NCI-H146 treated with DMSO at 0.1 percent for 48 hours (cell line): ENCODE measurements at regions not wholly inside any gene's neighbourhood (a gene's known extent, or its start where the extent isn't known, plus 50 kb on each side); places are given as distances from the start of the nearest gene placed in this dataset.
"Not testable (repeated sequence)": the region's sequence is repeated elsewhere in the genome, so short reads cannot be mapped to it uniquely, and the experiment has no call there.

Source experiments
- DNase-seq: peaks from one replicate; lab custom pipeline; 2025; ENCODE audit not compliant: unreplicated experiment; lab: John Stamatoyannopoulos, UW

GRCh38 chr6:79810185-79810705 lies 137.1 kb downstream of the ELOVL4 start:
- DNase-seq = peak; percentile 99

- peak; percentile 74 for DNase-seq
Measured at GRCh38 chr6:79808921-79809320, 138.4 kb downstream of the ELOVL4 start.

DNA sequence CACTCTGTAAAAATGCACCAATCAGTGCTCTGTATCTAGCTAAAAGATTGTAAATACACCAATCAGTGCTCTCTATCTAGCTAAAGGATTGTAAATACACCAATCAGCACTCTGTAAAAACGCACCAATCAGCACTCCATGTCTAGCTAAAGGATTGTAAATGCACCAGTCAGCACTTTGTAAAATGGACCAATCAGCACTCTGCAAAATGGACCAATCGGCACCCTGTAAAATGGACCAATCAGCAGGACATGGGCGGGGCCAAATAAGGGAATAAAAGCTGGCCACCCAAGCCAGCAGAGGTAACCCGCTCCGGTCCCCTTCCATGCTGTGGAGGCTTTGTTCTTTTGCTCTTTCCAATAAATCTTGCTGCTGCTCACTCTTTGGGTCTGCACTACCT lies 140.7 kb downstream of the ELOVL4 start:
- not testable (repeated sequence) for DNase-seq

GRCh38 chr6:79804732-79805131 lies 142.6 kb downstream of the ELOVL4 start:
- no peak for DNase-seq

- no peak for DNase-seq
Measured at GRCh38 chr6:79803917-79804316, 143.4 kb downstream of the ELOVL4 start.

DNA sequence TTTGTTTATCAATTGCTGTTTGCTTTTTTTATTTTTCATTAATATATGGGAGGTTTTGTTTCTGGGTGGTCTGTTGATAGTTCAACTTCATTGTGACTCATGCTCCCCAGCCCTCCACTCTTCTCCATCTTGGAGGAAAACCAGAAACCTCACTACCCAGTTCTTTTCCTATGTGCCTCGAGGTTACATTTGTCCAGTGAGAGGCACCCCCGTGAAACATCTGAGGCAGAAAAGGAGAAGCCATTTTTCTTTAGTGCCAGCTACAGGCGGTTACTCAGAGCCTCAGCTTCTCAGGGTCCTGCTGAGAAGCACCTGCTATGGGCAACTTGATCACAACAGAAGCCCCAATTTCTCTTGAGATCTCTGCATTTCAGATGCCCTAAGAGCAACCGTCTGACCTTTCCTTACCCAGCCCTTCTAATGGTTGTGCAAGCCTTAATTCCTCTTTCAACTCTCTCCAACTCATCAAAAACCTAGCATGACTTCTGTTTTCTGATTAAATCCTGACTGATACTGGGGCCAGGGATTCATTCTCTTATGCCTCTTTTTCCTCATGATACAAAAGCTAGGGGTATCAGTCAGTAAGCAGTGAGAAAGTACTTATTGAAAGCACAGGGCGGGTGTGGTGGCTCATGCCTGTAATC lies 144.6 kb downstream of the ELOVL4 start:
- no peak for DNase-seq

- DNase-seq = no peak
Measured at GRCh38 chr6:79801362-79801761, 146.0 kb downstream of the ELOVL4 start.

DNA sequence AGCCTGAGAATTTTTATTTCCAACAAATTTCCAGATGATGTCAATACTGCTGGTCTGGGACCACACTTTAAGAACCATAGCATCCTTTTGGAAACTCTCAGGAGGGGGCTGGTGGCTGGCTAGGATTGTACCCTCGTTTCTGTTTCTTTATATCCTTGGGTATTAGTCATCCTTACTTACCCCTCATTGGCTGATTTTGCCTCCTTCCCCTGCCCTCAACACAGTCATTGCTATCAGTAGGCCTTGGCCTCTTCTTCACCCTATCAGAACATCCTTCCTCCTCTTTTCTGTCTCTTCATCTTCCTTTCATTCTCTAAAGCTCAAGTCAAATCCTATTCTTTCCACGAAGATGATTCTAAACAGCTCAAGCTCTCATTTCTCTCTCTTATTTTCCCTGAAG lies 148.5 kb downstream of the ELOVL4 start:
- no peak for DNase-seq

- DNase-seq = no peak
Measured at GRCh38 chr6:79797912-79798311, 149.4 kb downstream of the ELOVL4 start.

- DNase-seq = no peak
Measured at GRCh38 chr6:79797163-79797764, 150.1 kb downstream of the ELOVL4 start.

DNA sequence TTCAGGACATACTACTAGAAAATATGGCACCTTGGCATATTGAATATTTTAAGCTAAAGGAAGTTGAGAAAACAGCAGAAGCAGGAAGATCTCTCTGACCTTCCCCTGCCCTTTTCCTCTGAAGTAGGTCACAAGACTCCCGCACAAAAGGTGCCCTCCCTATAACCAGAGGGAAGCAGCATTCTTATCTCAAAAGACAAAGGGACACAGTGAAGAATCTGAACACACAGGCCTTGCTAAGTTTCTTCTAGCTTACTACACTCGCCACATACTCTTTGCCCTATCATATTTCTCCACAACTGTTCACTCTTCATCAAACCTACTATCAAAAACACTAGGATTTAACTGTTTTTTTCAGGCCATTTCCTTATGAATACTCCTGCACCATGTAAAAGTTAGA lies 151.2 kb downstream of the ELOVL4 start:
- DNase-seq = no peak

- no peak for DNase-seq
Measured at GRCh38 chr6:79789896-79790295, 157.5 kb downstream of the ELOVL4 start.

DNA sequence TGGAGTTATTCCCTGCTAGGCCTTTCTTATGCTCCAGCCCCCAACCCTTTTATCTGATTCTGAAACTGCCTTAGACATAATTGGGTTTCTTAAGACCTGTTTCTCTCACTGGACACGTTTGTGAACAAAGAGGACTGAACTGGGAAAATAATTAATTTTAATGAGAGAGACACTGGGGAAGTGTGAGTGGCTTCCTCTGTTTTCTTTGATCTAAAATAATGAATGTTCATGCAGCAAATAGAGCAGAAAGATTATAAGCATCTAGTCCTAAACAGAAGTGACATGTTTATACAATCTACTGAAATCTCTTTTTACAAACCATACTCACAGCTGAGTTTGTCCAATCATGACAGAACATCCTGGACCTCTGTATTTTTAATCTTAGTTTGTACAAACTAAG lies 157.6 kb downstream of the SH3BGRL2 start:
- no peak for DNase-seq

DNA sequence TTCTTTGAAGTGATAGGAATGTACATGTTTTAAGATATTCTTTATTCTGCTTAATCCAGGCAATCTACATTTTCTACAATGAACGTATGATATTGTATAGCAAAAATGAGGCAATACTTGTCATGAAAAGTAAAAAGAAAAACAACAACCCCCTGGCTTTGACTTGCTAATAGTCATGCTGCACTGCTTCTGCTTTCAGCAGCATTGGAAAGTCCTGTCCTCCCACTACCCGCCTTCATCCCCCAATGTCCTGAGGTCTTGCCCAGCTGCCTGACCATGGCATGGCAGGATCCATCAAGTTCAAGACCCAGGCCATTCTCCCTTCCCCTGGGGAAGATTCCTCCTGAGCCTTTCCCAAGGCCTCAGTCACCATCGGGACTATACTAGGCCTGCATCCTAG lies 156.5 kb downstream of the SH3BGRL2 start:
- DNase-seq = no peak

DNA sequence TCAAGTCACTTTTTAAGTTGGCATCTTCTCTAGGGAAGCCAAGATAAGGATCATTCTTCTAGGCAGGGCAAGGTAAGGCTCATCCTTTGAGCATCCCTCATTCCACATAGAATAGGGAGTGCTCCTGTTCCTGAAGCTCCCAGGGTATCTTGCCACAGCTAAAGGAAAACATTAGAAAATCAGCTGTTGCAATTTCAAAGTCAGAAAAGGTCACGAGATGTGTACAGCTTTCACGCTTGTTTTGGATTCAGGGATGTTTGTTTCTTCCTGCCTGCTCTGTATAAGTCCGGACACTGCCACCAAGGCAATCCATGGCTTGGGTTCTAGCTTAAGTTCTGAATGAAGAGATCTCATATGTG lies 153.2 kb downstream of the SH3BGRL2 start:
- DNase-seq = no peak

DNA sequence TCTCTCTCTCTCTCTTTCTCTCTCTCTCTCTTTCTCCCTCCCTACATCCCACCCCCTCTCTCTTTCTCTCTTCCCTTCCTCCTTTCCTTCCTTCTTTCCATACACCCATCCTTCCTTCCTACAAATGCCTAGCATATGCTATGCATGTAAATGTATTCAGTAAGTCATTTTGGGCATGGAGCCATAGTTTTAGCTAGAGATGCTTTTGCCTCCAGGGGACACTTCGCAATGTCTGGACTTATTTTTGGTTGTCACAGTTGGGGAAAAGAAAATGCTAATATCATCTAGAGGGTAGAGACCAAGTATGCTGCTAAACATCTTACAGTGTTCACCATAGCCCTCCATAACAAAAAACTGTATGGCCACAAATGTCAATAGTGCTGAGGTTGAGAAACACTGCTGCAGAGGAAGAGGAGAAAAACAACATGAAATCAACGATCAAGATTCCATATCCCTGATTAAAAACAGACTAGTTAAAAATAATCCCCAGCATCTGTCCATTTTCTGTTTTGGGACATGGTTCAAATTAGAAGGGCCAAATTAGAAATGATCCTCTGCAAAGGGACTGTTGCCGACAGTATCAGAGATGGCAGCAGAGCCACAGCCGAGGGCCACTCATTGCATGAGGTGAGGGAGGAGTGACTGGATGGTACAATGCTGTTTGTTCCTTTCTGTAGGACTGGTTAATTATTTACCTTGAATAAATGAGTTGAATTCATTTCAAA lies 152.7 kb downstream of the SH3BGRL2 start:
- no peak for DNase-seq

- no peak for DNase-seq
Measured at GRCh38 chr6:79782792-79783580, 151.9 kb downstream of the SH3BGRL2 start.

DNA sequence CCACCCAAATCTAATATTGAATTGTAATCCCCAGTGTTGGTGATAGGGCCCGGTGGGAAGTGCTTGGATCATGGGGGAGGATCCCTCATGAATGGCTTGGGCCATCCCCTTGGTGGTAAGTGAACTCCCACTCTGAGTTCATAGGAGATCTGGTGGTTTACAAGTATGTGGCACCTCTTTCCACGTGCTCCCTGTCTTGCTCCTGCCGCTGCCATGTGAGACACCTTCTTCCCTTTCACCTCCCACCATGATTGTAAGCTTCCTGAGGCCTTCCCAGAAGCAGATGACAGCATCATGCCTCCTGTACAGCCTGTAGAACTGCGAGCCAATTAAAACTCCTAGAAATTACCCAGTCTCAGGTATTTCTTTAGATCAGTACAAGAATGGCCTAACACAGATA lies 150.8 kb downstream of the SH3BGRL2 start:
- DNase-seq = no peak

DNA sequence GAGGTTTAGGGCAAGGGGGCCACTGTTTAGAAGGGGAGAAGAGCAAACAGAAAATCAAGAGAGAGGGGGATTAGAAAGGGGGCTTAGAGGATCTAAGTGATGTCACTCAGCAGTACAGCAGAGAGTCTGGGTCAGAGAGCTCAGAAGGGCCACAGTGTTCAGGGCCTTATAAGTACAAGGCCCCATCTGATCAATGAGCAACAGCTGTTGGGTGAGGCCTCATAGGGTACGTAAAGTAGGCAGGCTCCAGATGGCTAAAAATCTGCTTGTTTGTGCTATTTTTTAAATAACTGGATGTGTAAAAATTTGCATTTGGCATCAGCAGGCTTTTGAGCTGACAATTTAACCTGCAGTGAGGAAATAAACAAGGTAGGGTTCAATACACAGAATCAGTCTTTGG lies 149.8 kb downstream of the SH3BGRL2 start:
- DNase-seq = no peak

DNA sequence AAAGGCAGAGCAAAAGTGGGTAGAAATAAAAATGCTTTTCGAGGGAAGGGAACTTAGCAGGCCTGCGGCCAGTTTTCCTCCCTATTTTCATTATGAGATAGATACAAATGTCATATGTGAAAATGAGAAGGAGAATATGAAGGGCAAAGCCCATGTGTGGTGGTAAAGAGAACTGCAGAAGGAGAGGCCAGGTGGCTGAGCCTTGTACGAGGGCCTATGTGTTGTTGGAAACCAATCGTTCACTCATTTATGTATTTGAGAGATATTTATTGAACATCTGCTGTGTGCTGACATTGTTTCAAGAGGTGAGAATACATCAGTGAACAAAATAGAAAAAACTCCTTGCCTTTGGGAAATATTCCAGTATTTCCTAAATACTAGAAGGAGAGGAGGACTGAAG lies 147.7 kb downstream of the SH3BGRL2 start:
- DNase-seq = no peak
